Activated CD4-positive, alpha-beta T cell treated with anti-CD3 and anti-CD28 coated beads, Interleukin-2, amount 50 U/mL, for 24 hours (primary cell): ENCODE measurements at regions not wholly inside any gene's neighbourhood (a gene's known extent, or its start where the extent isn't known, plus 50 kb on each side); places are given as distances from the start of the nearest gene placed in this dataset.

ENCODE experiments used
- DNase-seq, 2 donors: peaks; one replicate each; pipeline ENCODE4 v3.0.0-alpha.2; 2020; ENCODE audit warnings: low read depth in 1 of 2, low spot score in 1 of 2

- DNase-seq, result no peak
These were observed 105.7 kb upstream of the TEX51 start for GRCh38 chr2:126792993-126793392.

- DNase-seq, result no peak
These were observed 104.6 kb upstream of the TEX51 start for GRCh38 chr2:126793885-126794613.

- no peak for DNase-seq
These were observed 103.0 kb upstream of the TEX51 start for GRCh38 chr2:126795656-126796055.

GRCh38 chr2:126796931-126797621 is 101.6 kb upstream of the TEX51 start:
- no peak for DNase-seq

DNA sequence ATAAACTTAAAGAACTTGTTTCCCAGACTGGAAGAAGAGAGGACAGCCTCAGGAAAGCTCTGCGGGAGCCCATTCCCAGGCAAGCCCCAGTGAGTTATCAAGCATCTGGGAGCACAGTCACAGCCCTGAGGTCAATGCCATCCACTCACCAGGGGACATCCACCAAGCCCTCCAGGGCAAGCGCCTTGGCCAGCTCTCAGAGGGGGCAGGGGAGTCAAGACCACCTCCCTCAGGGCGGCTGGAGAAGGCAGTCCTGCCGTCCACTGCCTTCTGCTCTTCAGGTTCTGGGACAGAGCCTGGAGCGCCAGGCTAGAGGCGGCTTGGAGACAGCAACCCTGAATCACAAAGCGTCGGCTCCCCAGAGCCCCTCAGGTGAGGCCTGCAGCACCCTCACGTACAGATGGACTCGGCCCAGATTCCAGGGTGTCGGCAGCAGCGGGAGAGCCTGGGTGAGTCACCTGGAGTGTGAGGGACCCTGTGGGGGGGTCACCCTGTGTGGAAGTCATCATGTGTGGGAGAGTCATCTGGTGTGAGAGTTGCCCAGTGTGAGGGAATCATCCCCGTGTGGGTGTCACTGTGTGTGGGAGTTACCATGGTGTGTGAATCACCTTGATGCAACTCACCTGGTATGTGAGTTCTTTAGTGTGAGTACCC is 100.9 kb upstream of the TEX51 start:
- DNase-seq, result no peak

DNA sequence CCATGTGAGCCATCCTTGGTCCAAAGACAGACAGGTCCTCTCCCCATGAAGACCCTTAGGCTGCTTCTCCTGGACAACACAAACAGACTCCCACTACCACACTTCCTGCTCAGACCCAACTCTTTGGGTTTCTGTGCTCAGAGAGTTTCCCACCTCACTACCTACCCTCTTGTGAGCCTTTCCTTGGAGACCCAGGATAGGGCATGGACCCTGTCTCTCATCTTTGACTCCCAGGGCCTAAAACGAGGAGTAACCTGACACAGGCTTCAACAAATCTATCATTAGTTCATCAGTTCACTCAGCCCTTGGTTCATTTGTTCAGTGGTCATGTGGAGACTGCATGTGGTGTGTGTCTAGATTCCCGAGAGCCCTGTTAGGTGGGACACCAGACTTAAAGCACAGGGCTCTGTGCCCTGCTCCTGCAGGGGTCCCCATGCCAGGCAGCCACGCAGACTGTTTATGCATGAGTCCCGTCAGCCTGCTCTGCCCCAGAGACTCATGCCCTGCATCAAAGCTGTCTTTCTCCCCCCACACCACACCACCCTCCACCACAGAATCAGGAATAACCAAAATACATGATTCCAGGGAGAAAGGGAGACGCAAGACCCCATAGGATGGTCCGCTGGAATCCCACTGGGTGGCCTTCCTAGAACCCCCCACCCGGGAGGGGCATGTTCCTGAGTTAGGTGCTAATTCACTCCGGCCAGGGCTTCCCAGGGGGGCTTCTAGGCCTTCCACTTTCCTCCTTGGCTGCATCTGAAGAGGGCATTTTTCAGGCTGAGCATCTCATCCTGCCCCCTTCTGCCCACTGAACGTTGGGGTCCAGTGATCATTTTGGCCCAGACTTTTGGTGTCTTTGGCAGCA is 100.2 kb upstream of the TEX51 start:
- no peak for DNase-seq

DNA sequence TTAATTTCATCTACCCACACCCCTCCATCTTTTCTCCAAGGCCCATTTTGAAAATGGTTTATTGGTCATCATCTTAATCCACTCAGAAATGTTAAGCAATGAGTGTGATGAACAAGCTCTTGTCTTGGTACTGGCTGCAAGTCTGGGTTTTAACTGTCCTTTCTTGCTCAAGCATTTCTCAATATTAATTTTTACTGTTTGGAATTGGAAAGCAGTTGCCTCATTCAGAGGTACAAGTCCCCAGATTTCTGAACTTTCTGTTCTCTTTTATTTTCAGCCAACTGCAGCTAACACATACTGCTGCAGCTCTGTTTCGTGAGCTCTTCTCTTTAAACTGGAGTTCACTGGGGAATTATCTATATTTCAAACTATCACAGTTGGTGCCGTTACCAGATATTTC is 99.4 kb upstream of the TEX51 start:
- no peak for DNase-seq

- no peak for DNase-seq
These were observed 97.2 kb upstream of the TEX51 start for GRCh38 chr2:126801473-126801872.

GRCh38 chr2:126802316-126802715 is 96.4 kb upstream of the TEX51 start:
- DNase-seq, result no peak

DNA sequence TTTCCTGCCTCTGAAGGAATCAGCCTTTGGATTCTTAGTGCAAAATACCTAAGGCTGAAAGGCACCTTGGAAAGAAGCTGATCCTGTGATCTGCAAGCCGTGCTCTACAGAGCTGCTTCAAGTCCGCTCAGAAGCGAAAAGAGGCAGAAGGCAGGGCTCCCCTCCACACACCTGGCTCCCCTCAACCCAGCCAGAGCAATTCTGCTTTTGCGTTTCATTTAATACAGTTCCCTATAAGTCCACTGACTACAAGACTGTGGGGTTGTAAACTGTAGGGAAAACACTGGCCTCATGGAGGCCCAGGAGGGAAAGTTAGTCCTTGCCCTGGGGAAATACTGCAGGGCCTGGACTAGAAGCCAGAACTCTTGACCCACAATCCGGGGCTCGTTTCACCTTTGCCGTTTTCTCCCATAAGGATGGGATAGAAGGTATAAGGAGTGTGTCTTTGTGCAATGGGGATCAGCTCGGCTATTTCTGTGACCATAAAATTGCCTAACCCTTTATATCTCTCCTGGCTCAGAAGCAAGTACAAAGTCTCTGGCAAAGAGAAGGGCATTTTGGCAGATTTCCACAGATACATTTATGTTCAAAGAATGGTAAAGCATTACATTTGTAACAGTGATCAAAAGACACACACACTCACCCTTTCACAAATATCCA is 95.8 kb upstream of the TEX51 start:
- DNase-seq, result no peak

- no peak for DNase-seq
These were observed 95.3 kb upstream of the TEX51 start for GRCh38 chr2:126803434-126803775.

DNA sequence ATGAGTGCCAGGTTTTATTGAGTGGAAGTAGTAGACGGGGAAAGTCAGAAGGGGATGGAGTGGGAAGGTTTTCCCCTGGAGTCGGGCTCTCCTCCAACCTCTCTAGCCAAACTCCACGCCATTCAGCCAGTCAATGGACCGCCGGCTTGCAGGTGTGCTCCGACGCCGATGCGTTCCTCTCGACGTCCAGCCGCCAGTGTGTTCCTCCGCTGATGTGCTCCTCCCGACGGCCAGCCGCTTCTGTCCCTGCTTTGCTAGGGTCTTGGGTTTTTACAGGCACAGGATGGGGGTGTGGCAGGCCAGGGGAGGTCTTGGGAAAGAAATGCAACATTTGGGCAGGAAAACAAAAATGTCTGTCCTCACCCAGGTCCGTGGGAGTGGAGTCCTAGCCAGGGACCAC is 94.3 kb upstream of the TEX51 start:
- DNase-seq, result no peak

DNA sequence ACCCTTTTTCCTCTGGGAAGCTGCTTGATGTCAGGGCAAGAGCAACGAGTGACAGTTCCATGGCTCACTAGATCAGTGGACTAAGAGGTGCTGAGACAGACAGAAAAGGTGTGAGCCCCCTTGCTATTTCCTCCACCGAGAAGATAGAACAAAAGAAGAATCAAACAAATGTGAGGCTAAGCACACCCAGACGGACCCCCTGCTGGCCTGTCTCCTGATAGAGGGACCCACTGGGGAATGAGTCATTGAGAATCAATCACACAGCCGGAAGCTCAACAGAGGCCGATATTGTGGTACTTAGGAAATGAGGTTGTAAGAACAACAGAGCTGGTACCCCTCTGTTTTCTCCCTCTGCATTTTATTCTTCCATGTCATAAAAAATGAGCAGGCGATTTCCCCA is 89.8 kb upstream of the TEX51 start:
- no peak for DNase-seq

DNA sequence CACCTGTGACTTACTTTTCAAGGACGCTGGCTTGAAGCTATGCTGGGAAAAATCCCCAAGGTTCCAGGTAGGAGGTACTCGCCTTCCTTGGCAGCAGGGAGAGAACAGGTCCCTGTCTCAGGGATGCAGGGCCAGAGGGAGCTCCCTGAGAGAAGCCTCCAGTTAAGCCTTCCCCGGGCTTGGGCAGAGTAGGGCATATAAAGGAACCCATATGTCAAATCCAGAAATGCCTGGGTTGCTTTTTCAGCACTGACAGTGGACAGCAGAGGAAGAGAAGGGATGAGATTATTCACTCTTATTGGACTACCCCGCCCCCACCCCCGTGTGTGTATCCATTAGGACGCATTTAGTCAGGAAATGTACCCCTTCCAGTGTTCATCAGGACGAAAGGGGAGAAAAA is 89.3 kb upstream of the TEX51 start:
- no peak for DNase-seq

GRCh38 chr2:126810001-126810400 is 88.7 kb upstream of the TEX51 start:
- DNase-seq, result no peak

GRCh38 chr2:126811101-126811500 is 87.6 kb upstream of the TEX51 start:
- no peak for DNase-seq

- no peak for DNase-seq
These were observed 81.5 kb upstream of the TEX51 start for GRCh38 chr2:126817172-126817571.

GRCh38 chr2:126822115-126822514 is 76.6 kb upstream of the TEX51 start:
- no peak for DNase-seq

DNA sequence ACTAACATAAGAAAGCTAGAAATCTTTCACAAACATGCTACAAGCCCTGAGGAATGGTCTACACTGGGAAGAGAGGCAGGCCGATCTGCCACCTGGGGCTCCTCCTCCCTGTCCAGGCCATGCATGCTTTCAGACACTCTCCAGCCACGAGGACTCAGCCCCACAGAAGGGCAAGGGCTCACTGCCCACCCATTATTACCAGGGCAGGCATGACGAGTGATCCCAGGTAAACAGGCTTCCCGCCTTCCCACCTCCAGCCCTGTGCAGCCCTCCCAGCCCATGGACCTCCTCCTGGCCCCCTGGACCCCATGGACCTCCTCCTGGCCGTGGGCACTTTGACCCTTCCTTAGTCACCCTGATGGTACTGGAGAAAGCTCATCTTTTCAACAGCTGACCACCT is 75.8 kb upstream of the TEX51 start:
- DNase-seq, result no peak

- DNase-seq, result no peak
These were observed 74.7 kb upstream of the TEX51 start for GRCh38 chr2:126823951-126824350.

DNA sequence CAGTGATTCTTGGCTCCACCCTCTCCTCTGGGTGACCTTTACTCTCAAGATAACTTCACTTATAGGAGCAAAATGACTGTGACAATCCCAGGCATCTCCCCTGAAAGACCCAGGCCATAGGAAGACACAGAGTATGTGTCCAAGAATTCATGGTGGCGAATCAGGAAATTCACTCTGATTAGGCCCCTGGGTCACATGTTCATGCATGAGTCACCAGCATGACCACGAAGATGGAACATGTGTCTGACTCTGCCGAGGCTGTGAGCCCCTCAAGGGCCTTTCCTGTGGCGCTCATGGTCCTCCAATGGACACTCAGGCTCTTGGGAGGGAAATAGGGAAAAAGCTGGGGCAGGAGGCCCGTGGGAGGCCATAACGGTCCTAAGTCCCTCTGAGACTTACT is 74.0 kb upstream of the TEX51 start:
- no peak for DNase-seq
